SK-MEL-5 (cell line): ENCODE measurements at regions not wholly inside any gene's neighbourhood (a gene's known extent, or its start where the extent isn't known, plus 50 kb on each side); places are given as distances from the start of the nearest gene placed in this dataset.
"Not testable (repeated sequence)": the region's sequence is repeated elsewhere in the genome, so short reads cannot be mapped to it uniquely, and the experiment has no call there.

Source experiments
- DNase-seq: peaks from one replicate; pipeline ENCODE4 v3.0.0-alpha.2; 2016; ENCODE audit warnings: low read depth, low spot score
- in situ Hi-C: cut with HindIII; loops from 2 replicates; pipeline ENCODE4 v1.10.0; 2016; ENCODE audit warnings: low sequenced_read_pairs, high pct_unique_total_duplicates, low pct_unique_long_range_greater_than_20kb

- no peak for DNase-seq
- in situ Hi-C loops = no loop called here
These were observed 290.0 kb upstream of the PTCHD4 start for GRCh38 chr6:48401016-48401415.

GRCh38 chr6:48397887-48398286 lies 286.9 kb upstream of the PTCHD4 start:
- DNase-seq = no peak
- in situ Hi-C loops = no loop called here

GRCh38 chr6:48389146-48390043 lies 278.4 kb upstream of the PTCHD4 start:
- in situ Hi-C loops = no loop called here
- DNase-seq = no peak

GRCh38 chr6:48388044-48388443 lies 277.0 kb upstream of the PTCHD4 start:
- in situ Hi-C loops = no loop called here
- no peak for DNase-seq

- DNase-seq = no peak
These were observed 267.9 kb upstream of the PTCHD4 start for GRCh38 chr6:48378884-48379407.

GRCh38 chr6:48377115-48377514 lies 266.1 kb upstream of the PTCHD4 start:
- in situ Hi-C loops = no loop called here

More at GRCh38 chr6:48378884-48379407, 267.9 kb upstream of the PTCHD4 start:
- in situ Hi-C loops = no loop called here

GRCh38 chr6:48371226-48371625 lies 260.2 kb upstream of the PTCHD4 start:
- DNase-seq, in situ Hi-C loops: not testable (repeated sequence)

More at GRCh38 chr6:48377115-48377514, 266.1 kb upstream of the PTCHD4 start:
- DNase-seq = no peak

- no peak for DNase-seq
- in situ Hi-C loops = no loop called here
These were observed 258.1 kb upstream of the PTCHD4 start for GRCh38 chr6:48369100-48369499.

- in situ Hi-C loops = no loop called here
- DNase-seq = no peak
These were observed 214.7 kb upstream of the PTCHD4 start for GRCh38 chr6:48325701-48326100.

- in situ Hi-C loops = no loop called here
- no peak for DNase-seq
These were observed 207.7 kb upstream of the PTCHD4 start for GRCh38 chr6:48318670-48319069.

GRCh38 chr6:48315915-48316314 lies 204.9 kb upstream of the PTCHD4 start:
- in situ Hi-C loops = no loop called here
- no peak for DNase-seq

GRCh38 chr6:48315051-48315719 lies 204.2 kb upstream of the PTCHD4 start:
- DNase-seq = no peak
- in situ Hi-C loops = no loop called here

- in situ Hi-C loops = no loop called here
These were observed 200.3 kb upstream of the PTCHD4 start for GRCh38 chr6:48311301-48311700.

GRCh38 chr6:48307573-48307972 lies 196.6 kb upstream of the PTCHD4 start:
- in situ Hi-C loops = no loop called here
- no peak for DNase-seq

More at GRCh38 chr6:48311301-48311700, 200.3 kb upstream of the PTCHD4 start:
- no peak for DNase-seq

- in situ Hi-C loops = no loop called here
- no peak for DNase-seq
These were observed 179.6 kb upstream of the PTCHD4 start for GRCh38 chr6:48290595-48290994.

- in situ Hi-C loops = no loop called here
- no peak for DNase-seq
These were observed 178.8 kb upstream of the PTCHD4 start for GRCh38 chr6:48289841-48290240.

- in situ Hi-C loops = no loop called here
- DNase-seq = no peak
These were observed 170.2 kb upstream of the PTCHD4 start for GRCh38 chr6:48281217-48281616.

GRCh38 chr6:48280035-48280620 lies 169.1 kb upstream of the PTCHD4 start:
- no peak for DNase-seq
- in situ Hi-C loops = no loop called here
